ENCODE measurements at regions not wholly inside any gene's neighbourhood (a gene's known extent, or its start where the extent isn't known, plus 50 kb on each side); places are given as distances from the start of the nearest gene placed in this dataset.

- BruUV-seq (replicated peaks): no TSS peak
- Histone ChIP-seq H3K36me3 (ENCODE audit: control insufficient read depth in 2 of 2, extremely low read depth in 1 of 2, insufficient read depth in 2 of 2, low read length in 2 of 2) (no peaks in the 10 kb centered on the region), H3K9ac (replicated peaks; ENCODE audit: extremely low read depth, insufficient read depth, low read length) (no peak overlapping the region), H4K20me1 (replicated peaks; ENCODE audit: control insufficient read depth, extremely low read depth, insufficient read depth, low read length) (no peaks in the 10 kb centered on the region), H3K27ac (ENCODE audit: insufficient read depth, low read depth, low read length) (no peak overlapping the region), H3K79me2 (ENCODE audit: control insufficient read depth, insufficient read depth, low read length) (no peaks in the 10 kb centered on the region), H3K27me3 (ENCODE audit: control insufficient read depth in 2 of 2, insufficient read depth in 2 of 2, low read length in 2 of 2) (no peaks in the 10 kb centered on the region), H3K4me3 (replicated peaks in 1 of 3; ENCODE audit: insufficient read depth in 1 of 3, low read depth in 1 of 3, low read length in 3 of 3) (no peak overlapping the region), H3K4me2 (ENCODE audit: insufficient read depth, low read length) (no peak overlapping the region), H2AFZ (ENCODE audit: low read depth, low read length) (no peak overlapping the region), H3K9me3 (replicated peaks; ENCODE audit: control insufficient read depth, insufficient read depth, low read length) (no peaks in the 10 kb centered on the region), H3K9me1 (replicated peaks; ENCODE audit: control insufficient read depth, extremely low read depth, insufficient read depth, low read length) (no peaks in the 10 kb centered on the region), H3K4me1 (ENCODE audit: control insufficient read depth, extremely low read depth, insufficient read depth, low read length) (no peaks in the 10 kb centered on the region)
- no peak for DNase-seq (ENCODE audit: low read depth, low spot score)
- intact Hi-C loops (cut with micrococcal nuclease) (no loop called here), dilution Hi-C loops (cut with MboI; ENCODE audit: extremely low pct_ligation_motif_present, low sequenced_read_pairs) (no loop called here)
- no peak for FAIRE-seq
- ChIA-PET CTCF (no interaction called here), POLR2A (no interaction called here)
- no peak for TF ChIP-seq POLR2AphosphoS5 (IDR thresholded peaks at IDR 0.05; ENCODE audit: insufficient read depth, low read depth, low read length)
- no peak for TF ChIP-seq MAX (IDR thresholded peaks at IDR 0.05; ENCODE audit: insufficient read depth, insufficient read length)
- no peak for TF ChIP-seq GATA2 (IDR thresholded peaks at IDR 0.05; ENCODE audit: insufficient read depth, insufficient read length, low read depth, low read length)
- no peak for TF ChIP-seq EZH2 (IDR thresholded peaks at IDR 0.05; ENCODE audit: borderline replicate concordance, low read depth, low read length, severe bottlenecking)
- TF ChIP-seq MYC (IDR thresholded peaks at IDR 0.05; ENCODE audit: low read depth, low read length): no peak
- TF ChIP-seq JUN (IDR thresholded peaks at IDR 0.05; ENCODE audit: borderline replicate concordance, insufficient read depth, insufficient read length, low read depth): no peak
- no peak for TF ChIP-seq POLR2A (IDR thresholded peaks at IDR 0.05; ENCODE audit: low read depth, low read length)
- no peak for TF ChIP-seq CTCF (IDR thresholded peaks at IDR 0.05; ENCODE audit: extremely low read depth in 1 of 2, insufficient read depth in 1 of 2, low read depth in 1 of 2, low read length in 2 of 2)
- no peak for TF ChIP-seq FOS (IDR thresholded peaks at IDR 0.05; ENCODE audit: borderline replicate concordance, insufficient read depth, low read length)
Observed at GRCh38 chr6:95071464-95071863, 505.9 kb upstream of the MANEA start.

Measured in endothelial cell of umbilical vein (primary cell).